ENCODE measurements at regions not wholly inside any gene's neighbourhood (a gene's known extent, or its start where the extent isn't known, plus 50 kb on each side); places are given as distances from the start of the nearest gene placed in this dataset.

DNA sequence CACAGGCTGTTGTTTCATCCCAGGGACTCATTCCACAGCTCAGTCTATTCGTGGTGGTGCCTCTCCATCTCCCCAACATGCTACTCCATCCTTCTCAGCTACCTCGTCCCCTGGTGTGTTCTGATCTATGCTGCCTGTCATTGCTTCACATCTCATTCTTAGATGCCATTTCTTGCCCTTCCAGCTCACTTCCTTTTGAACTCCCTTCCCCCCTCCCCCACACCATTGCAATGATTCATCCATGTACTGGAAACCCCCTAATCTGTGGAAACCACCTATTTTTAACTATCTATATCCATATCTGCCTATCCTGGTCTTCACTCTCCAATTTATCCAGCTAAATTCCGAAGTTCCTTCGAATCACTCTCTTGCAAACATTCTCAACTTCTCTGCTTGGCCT, 65.7 kb upstream of the PARD3B start:
- TF ChIP-seq POLR2AphosphoS5 (IDR thresholded peaks at IDR 0.05; ENCODE audit: borderline replicate concordance, low read depth, low read length) (no peak), EZH2 (IDR thresholded peaks at IDR 0.05) (no peak), FOXP2 (optimal IDR thresholded peaks at IDR 0.05; ENCODE audit: control extremely low read depth, extremely low read length, insufficient read depth) (no peak)
